ENCODE measurements at regions not wholly inside any gene's neighbourhood (a gene's known extent, or its start where the extent isn't known, plus 50 kb on each side); places are given as distances from the start of the nearest gene placed in this dataset.
A peak's percentile ranks its signal among the peaks of the same experiment; 100 is the strongest.
"Not testable (repeated sequence)": the region's sequence is repeated elsewhere in the genome, so short reads cannot be mapped to it uniquely, and the experiment has no call there.

GRCh38 chr20:11174861-11175260, 501.1 kb upstream of the JAG1 start:
- no peak for DNase-seq (ENCODE audit: low spot score)

DNA sequence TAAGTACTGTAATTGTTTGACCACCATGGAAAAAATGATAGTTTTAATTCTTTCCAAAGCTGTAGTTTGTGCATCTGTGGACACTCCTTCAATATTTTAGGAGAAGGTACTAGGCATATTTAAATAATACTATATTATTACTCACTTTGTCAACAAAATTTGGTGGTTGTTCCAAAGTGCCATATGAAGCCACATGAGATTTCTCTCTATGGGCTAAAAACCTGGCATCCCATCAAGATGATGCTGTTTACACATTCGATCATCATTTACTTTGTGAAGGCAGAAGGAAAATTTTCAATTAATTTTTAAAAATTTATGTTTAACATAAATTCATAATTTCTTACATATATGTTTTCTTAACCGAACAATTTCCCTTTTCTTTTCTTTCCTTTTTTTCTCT, 502.6 kb upstream of the JAG1 start:
- DNase-seq (ENCODE audit: low spot score), result no peak

DNA sequence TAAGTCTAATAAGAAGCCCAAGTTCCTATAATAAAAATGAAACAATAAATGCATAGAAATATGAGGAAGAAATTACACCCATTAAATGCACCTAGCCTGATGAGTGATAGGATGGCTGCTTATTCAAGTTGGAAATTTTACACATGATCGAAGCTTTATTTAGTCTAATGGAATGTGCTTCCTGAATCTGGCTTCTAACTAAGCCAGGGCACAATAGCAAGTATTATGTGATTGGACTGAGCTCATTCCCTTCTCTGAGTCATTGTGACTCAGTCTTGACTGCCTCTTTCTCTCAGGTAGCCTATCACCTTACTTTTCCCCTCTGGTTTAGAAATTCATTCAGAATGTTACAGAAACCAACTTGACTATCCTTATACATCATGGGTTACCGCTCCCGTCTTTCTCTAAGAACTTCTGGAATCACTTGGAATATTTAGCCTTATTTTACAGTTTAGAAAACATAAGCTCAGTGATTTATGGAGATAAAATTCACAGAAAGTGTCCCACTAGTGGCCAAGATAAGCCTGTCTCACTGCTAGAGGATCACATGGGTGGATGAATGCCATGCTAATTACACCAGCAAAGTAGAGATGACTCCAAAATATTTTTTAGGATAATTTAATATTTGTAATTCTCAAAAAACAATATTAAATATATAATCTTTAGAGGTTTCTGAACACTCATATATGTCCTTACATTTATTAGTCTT, 505.3 kb upstream of the JAG1 start:
- DNase-seq (ENCODE audit: low spot score), result peak; percentile 43

- DNase-seq (ENCODE audit: low spot score), result no peak
Measured at GRCh38 chr20:11180186-11180585, 506.4 kb upstream of the JAG1 start.

GRCh38 chr20:11181129-11181528, 507.3 kb upstream of the JAG1 start:
- DNase-seq (ENCODE audit: low spot score), result not testable (repeated sequence)

DNA sequence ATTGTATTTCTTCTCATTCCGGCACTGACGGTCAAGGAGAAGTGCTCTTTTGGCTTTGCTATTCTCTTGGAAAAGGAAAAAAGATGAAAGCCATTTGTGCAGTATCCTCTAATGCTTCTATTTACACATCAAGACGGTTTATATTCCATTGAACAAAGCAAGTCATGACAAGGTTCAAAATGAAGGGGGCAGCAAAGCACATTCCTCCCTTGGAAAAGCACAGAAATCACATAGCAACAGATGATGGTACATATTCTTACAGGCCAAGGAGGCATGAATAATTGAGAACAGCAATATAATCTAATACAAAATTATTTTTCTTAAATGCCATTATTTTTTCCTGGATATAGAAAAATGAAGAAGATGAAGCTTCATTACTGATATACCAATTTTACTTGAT, 508.2 kb upstream of the JAG1 start:
- DNase-seq (ENCODE audit: low spot score), result no peak

DNA sequence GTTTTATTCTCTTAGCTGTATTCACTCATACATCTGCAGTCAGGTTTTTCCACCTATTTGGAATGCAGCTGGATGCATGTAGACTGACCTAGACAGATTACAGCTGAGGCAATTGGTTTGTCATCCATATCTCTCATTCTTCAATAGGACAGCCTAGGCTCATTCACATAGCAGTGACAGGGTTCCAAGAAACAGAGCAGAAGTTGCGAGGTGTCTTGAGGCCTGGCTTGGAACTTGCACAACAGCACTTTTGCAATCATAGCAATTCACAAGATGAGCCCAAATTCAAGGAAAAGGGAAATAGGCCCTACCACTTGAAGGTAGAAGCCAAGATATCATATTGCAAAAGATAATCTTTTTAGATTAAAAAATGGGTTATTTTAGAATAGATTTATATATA, 508.9 kb upstream of the JAG1 start:
- no peak for DNase-seq (ENCODE audit: low spot score)

- DNase-seq (ENCODE audit: low spot score), result no peak
Measured at GRCh38 chr20:11186301-11187008, 512.7 kb upstream of the JAG1 start.

DNA sequence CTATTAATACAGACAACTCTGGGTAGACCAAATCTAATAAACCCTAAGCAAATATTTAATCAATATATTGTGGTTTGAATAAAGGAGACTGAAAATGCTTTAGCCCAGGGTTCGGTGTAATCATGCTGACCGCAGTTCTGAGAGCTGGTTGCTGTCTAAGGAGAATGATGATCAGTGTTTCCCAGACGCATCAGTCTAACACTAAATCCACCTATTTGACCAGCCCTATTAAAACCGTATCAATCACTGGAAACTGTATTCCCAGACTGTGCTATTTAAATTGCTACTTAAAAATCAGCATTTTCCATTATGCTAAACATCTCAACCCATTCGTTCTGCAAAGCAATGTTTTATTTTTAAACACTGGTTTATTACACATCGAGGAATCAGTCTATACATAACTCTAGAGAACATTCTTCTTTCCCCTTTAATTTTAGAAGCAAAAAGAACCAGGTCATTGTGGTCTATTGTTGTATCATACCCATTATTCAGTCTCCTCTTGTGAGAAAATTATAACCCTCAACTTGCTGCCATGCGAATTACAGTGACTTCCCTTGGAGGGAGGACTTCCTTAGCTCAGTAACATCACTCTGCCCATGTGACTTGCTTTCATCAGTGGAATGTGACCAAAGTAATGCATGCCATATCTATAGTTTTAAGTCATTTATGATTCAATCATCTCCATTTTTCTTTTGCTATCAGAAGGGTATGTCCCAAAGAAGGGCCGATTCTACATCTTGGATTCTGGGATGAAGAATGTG, 515.2 kb upstream of the JAG1 start:
- DNase-seq (ENCODE audit: low spot score), result no peak

DNA sequence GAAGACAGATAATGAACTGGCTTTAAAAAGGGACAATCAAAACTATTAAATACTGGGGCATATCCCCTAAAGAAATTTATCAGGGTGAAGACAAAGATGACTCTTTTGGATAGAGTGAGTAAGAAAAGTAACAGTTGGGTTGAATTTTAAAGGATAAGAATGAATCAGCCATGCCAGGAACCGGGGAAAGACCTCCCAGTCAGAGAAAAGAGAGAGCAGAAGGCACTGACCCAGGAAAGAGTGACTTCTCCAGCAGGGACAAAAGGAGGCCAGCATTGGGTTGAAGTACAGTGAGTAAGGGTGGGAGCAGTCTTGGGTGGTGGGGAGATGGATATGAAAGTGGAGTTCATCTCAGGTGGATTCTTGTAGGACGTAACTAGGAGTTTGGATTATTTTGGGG, 516.9 kb upstream of the JAG1 start:
- no peak for DNase-seq (ENCODE audit: low spot score)

GRCh38 chr20:11192106-11192505, 518.3 kb upstream of the JAG1 start:
- DNase-seq (ENCODE audit: low spot score), result no peak

DNA sequence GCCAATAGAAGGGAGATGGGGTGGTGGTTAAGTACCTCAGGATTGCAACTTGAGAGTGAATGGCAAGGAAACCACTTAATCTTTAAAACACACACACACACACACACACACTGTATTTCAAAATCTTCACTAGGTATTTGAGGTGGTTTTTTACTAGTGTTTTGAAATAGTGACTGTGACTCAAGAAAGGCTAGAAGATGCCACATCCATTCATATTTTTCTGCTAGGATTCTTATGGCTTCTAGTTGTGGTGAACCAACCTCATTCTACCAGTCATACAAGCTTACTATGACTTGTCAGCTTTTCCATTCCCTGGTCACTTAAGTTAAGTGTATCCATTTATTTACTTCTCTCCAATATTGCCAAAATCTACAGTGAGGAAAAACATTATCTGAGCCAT, 519.4 kb upstream of the JAG1 start:
- DNase-seq (ENCODE audit: low spot score), result no peak

GRCh38 chr20:11195169-11195568, 521.4 kb upstream of the JAG1 start:
- DNase-seq (ENCODE audit: low spot score), result no peak

GRCh38 chr20:11195899-11196558, 522.2 kb upstream of the JAG1 start:
- DNase-seq (ENCODE audit: low spot score), result no peak

- no peak for DNase-seq (ENCODE audit: low spot score)
Measured at GRCh38 chr20:11197851-11198250, 524.1 kb upstream of the JAG1 start.

GRCh38 chr20:11200423-11200822, 526.6 kb upstream of the JAG1 start:
- DNase-seq (ENCODE audit: low spot score), result no peak

DNA sequence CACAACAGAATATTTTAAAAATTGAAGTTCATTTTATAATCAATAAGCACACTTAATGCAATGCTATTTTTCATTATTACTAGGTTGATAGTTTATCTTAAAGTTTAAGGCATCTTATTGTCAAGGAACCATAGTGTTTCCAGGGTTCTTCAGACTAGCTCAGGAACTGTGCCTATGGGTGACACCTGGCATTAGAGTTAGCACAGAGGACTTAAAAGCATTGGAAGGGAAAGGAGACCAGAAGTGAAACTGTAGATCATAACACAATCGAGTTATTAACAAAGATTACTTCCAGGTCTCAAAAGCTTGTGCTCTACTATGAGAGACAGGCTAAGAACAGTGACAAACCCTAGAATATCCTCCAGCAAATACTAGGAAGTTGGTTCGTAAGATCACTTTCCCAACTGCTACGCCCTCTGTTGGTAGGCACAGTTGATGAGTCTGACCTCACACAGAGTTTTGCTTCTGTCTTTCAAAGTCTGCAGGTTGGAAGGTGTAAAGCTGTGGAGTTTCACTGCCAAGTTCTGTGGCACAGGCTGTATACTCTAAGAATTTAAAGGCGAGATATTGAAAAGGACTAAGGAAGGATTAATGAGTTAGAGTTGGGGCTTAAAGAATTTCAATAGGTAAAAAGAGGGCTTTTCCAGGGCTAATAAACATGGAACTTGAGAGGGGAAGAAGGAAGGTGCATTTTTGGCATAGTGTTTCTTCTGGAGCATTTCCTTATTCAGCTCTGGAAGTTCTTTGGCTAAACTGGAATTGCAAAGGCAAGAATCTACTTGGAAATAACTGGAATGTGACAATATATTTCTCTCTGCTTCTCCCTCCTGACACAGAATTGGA, 531.3 kb upstream of the JAG1 start:
- DNase-seq (ENCODE audit: low spot score), result peak; percentile 79

- no peak for DNase-seq (ENCODE audit: low spot score)
Measured at GRCh38 chr20:11205769-11206362, 532.1 kb upstream of the JAG1 start.

GRCh38 chr20:11207749-11208502, 534.1 kb upstream of the JAG1 start:
- peak; percentile 66 for DNase-seq (ENCODE audit: low spot score)

DNA sequence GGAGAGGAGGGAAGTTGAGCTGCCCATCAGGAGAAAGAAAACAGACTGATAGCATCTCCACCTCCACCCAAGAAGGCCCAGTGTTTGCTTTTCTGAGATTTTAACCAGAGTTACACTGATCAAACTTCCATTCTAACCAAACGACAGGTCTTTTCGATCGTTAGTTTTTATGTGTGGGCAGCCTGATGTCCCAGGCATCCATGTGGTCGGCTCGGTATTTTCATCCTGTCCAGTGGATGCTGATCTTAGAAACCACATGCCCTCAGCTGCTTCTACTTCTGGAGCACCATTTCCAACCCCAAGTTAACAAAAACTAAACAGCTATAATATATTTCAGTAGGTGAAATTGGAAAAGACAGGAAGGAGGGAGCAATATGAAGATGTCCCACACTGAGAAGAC, 536.8 kb upstream of the JAG1 start:
- DNase-seq (ENCODE audit: low spot score), result no peak

- DNase-seq (ENCODE audit: low spot score), result no peak
Measured at GRCh38 chr20:11212272-11212671, 538.5 kb upstream of the JAG1 start.
